SK-N-DZ (cell line): ENCODE measurements at regions not wholly inside any gene's neighbourhood (a gene's known extent, or its start where the extent isn't known, plus 50 kb on each side); places are given as distances from the start of the nearest gene placed in this dataset.
A peak's percentile ranks its signal among the peaks of the same experiment; 100 is the strongest.

Experiments
- DNase-seq: peaks from one replicate; pipeline ENCODE4 v3.0.0-alpha.2; 2015; ENCODE audit warnings: low spot score

DNA sequence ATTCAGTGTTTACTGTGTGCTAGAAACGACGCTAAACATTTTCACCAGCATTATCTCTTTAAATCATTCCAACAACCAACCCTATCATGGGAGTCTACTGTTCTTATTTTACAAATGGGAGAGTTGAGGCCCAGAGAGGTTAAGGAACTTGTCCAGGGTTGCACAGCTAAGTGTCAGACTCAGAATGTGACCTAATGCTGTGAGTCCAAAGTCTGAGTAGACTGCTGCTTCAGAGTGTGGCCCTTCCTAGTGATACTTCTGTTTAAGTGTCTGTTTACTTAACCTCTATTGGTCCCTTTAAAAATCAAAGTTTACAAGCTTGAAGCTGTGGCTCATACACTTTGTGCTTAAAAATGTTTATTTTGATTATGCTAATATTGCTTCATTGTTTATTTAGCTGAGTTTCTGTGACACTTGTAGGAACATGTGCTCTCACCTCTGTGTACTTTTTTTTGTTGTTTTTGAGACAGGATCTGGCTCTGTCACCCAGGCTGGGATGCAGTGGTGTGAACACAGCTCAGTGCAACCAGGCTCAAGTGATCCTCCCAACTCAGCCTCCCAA is 84.4 kb upstream of the SYPL1 start:
- no peak for DNase-seq

DNA sequence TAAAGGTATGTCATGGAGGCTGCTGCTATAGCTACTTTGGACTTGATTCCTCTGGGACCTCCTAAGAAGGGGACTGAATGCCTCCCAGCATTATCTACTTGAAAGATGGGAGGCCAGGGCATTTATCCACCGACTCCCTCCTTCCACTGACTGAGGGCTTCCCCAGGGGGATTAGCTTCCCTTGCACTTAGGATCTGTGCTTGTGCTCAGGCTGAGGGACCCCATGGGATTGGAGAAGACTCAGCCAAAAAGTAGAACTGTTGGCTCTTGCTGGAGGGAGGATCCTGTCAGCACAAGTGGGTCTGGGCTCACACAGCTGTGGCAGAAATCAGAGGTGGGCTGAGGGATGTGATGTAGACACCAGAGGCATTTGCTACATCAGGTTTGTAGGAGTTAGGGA is 81.5 kb upstream of the SYPL1 start:
- no peak for DNase-seq

DNA sequence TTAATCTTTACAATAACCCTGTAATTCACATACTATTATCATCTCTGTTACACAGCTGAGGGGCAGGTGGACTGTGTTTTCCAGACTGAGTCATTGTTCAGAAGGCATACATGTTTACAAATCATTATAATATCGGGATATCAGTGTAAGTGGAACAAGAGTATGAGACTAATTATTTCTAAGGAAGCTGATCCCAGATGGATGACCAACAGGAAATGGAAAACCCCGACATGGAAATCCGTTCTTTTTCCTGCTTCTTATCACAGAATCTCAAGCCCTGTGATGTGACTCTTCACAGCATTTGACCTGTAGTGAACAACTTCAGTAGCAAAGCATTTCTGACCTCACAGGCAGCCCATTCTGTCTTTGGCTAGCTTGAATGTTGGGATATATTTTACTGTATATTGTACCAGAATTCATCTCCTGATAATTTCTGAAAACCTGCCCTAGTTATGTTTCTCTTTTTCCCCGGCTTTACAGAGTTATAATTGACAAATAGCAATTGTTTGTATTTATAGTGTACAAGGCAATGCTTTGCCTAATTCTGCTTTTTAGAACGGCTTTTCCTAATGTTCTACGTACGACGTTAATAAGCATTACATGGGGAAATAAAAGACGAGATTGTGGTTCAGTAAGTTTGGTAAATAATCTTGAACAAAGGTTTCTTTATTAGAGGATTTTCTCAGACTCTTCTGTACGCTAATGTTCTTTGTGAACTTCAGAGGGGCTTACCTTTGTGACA is 78.6 kb upstream of the SYPL1 start:
- no peak for DNase-seq

DNA sequence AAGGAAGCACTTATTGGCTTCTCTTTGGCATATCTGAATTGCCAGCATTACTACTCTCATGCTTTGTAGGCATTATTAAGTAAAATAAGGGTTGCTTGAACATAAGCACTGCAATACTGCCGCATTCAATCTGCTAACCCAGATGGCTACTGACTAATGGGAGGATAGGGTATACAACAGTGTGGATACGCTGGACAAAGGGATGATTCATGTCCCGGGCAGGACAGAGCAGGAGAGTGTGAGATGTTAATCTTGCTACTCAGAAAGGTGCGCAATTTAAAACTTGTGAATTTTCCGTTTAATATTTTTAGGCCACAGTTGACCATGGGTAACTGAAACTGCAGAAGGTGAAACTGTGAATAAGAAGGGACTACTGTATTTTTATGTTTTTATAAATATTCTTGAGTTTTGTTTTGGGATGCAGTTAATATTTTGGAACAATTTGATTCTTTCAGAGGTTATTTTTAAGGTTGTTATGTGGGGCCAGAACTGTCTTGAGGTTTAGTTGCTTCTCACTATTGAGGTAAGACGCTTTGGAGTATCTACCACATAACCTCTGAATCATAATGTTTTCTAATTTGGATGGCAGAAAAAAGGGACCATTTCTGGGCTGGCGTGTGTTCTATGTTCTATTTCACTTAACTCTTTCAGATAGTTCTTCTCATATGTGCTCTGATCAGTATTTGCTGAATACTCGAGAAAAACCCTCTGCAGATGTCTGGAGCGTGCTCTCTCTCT is 75.7 kb upstream of the SYPL1 start:
- no peak for DNase-seq

DNA sequence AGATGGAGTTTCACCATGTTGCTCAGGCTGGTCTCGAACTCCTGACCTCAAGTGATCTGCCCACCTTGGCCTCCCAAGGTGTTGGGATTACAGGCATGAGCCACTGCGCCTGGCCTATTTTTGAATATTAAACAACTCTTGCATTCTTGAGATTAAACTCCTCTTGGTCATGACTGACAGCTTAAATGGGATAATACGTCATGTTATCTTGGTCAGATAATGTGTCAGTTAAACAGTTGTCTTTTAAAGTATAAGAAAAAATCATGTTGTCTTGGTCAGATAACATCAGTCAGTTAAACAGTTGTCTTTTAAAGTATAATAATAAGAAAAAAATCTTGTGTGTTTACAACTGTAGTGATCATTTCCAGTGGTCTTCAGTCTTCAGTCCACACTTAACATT is 73.6 kb upstream of the SYPL1 start:
- no peak for DNase-seq

DNA sequence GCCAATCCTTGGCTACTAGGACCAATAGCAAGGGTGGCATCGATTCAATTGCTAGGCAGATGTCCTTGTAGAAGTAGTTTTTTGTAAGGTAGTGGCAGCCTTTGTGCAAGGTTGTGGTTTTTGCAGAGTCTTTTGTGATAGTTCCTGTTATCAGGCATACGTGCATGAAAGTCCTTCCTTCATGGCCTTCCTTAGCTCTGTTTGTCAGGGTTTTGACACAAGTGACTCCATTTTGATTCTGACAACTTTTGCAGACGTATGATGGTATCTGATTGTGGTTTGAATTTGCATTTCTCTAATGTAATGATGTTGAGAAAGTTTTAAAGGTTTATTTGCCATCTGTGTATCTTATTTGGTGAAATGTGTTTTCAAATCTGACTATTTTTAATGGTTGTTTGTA is 71.8 kb upstream of the SYPL1 start:
- DNase-seq = no peak

DNA sequence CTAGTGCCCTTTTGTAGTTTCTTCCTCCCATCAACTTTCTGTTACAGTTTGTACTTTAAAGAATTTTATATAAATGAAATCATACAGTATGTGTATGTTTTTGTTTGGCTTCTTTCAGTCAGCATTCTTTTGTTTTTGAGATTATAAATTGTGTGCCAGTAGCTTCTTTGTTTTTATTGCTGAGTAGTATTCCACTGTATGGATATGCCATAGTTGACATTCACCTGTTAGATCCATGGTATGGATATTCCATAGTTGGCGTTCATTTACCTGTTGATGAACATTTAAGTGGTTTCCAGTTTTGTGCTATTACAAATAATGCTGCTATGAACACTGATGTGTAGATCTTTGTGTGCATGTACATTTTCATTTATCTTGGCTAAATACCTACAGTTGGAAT is 70.8 kb upstream of the SYPL1 start:
- no peak for DNase-seq

DNA sequence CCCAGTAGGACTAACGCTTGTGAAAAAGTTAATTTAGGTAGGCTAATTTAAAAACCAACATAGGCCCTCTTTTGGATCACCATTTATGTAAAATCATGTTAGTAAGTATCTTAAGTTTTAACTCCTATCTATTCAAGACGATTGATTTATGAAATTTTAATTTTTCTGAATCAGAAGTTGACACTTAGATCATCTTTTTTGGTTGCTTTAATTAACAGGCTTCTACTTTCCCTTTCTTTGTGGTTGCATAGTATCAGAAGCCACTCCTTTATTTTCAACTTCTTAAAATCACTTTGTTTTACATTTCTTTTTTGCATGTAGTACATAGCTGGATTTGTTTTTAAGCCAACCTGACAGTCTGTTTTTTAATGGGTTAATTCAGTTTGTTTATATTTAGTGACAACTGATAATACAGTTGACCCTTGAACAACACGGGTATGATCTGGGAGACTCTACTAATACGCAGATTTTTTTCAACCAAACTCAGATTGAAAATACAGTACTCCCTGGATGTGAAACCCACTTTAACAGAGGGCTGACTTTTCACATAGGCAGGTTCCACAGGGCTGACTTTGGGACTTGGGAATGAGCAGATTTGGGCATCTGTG is 69.7 kb upstream of the SYPL1 start:
- no peak for DNase-seq

DNA sequence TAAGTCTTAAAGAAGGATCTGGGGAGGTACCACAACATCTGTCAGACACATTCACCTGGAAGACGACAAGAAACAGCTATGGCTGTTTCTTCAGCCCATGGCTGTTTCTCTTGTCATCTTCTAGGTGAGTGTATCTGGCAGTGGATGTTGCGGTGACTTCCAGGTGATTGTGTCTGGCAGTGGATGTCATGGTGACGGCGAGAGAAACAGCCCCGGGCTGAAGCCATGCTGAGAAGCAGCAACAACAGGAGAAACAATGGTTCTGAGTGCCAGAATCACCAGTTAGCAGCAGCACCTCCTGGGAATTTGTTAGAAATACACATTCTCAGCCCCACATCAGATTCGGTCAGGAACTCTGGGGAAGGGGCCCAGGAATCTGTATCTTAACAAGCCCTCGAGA is 68.6 kb upstream of the SYPL1 start:
- no peak for DNase-seq

DNA sequence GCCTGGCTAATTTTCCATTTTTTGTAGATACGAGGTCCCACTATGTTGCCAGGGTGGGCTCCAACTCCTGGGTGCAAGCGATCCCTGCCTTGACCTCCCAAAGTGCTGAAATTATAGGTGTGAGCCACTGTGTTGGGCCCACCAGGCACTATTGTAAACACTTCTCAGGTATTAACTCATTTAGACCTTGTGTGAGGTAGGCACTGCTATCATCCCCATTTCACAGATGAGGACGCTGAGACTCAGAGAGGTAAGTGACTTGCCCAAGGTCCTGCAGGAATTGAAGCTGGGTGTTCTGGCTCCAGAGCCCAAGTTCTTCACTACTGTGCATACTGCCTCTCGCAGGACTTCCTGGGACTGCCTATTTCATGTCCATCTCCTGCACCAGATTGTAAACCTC is 67.1 kb upstream of the SYPL1 start:
- no peak for DNase-seq

DNA sequence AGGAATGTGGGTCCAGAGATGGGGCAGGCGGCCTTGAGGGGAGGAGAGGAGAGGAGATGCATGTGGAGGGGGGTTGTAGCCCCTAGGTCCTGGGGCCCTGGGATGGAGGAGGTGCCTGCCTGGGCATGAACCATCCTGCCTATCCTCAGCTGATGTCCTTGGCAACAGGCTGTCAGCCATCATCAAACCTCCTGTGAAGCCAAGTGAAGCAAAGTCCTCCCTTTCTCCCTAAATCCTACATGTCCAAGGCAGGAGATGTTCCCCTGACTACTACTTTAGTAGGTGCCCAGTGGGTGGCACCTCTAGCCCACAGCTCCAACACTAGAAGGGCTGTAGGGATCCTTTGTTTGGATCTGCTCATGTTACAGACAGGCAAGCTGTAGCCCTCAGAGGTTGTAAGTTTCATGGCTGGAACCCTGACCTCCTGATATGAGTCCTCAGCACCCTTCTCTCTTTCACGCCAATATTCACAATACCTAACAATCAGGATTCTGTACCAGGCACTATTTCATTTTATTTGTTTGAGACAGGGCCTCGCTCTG is 66.6 kb upstream of the SYPL1 start:
- no peak for DNase-seq

DNA sequence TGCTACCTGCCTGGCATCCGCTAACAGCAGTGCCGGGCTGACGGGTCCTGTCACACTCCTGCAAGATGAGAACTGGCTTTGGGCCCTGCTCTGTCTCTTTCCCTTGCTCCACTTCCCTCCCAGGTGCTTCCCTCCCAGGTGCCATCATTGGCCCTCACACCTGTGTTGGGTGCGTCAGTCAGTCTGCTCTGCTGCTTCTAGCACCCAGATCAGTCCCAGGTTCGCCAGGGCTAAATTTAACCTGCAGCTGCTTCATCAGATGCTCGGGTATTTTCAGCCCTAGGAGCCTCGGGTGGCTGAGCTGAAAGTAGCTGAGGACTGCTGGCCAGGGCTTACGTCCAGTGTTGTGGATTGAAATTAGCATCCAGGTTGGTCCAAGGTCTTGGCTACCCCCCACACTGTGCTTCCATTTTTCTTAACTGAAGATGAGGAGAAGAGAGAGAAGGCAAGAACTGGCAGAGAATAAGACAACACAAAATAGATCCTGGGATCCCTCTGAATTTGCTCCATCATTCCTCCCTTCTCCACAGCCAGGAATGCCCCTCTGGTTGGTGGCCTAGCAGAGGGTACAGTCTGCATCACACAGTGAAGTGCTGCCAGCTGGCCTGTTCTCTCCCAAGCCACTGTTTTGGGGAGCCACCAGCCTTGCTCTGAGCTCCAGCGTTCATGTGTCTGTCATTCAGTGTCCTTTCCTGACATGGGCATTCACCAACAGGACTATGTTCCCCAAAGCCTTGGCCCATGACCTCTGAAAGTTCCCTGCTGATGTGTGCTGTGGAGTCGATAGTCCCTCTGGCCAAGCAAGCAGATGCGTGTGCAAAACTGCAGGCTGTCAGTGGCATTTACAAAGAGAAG is 65.9 kb upstream of the SYPL1 start:
- DNase-seq = no peak

DNA sequence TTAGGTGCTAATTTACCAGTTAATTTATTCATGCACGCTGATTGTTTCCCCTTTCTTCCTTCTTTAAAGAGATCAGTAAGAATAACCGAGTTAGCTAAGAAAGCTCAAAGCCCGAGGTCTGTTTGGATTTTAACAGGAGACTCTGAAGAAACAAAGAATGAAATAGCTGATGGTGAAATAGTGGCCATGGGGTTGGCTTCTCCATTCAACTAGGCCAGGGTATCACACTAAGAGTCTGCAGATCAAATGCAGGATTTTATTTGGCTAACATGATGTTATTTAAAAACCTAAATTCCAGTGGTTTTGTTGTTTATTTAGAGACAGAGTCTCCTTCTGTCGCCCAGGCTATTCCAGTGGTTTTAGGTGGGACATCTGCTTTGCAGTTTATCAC is 65.2 kb upstream of the SYPL1 start:
- DNase-seq = no peak

DNA sequence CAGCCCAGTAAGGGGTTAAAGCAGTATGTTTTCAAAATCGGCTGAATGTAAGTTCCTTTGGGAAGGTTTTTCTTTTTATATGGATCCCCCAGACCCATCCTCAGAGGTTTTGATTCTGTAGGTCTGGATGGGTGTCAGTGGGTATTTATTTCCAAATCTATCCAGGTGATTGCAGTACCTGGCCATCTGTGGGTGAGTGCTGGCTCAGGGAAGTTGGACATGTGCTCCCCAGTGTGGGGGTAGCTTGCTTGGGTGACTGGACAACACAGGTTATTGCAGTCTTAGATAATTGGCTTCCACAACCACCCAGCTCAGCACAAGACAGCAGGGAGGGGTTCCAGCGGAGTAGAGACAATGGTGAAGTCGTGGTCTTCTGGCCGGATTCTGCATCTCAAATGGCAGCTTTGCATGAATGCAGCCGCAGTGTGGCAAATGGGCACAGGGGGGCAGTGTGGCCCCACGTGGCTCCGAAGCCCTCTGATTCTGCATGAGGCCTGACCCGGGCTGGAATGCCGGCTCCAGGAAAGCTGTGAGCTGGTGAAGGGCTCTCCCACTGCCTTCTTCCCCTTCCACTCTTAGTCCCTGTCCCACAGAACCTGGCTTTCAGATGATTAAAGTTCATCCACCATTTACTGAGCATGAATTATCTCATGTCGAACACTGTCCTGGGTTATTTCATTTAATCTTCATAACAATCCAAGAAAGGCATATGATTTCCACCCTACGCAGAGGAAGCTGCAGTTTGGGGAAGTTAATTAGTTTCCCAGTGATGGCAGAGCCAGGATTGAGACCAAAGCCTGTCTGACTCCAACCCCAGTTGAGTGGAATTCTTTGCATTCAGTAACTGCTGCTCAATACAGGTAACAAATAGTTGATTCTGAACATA is 64.5 kb upstream of the SYPL1 start:
- peak; percentile 72 for DNase-seq

DNA sequence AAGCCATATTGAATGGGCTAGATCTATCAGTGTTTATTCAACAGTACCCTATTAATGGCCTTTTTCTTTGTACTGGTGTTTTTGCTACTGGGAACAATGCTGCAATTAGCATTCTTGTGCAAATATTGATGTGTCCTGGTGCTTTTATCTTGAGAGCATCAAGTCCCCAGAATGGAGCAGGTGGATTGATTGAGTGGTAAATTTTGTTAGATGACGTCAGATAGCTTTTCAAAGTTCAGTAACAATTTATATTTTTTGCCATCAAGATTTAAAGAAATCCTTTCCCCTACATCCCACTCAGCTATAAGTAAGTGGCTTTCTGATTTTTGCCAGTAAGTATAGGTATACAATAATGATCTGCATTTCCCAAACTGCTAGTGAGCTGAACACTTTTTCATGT is 63.4 kb upstream of the SYPL1 start:
- no peak for DNase-seq

DNA sequence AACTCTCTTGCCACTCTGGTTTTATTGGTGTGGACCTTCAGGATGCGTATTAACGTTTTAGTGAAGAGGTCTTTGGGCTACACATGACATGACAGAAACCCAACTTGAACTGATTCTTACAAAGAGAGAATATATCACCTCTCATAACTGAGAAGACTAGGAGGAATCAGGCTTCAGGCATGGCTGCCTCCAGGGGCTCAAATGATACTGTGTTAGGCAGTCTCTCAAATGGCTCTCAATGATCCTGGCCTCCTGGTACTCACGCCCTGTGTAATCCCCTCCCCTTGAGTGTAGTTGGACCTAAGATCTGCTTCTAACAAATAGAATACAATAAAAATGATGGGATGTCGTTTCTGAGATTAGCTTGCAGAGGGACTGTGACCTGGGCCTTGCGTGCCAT is 58.5 kb upstream of the SYPL1 start:
- no peak for DNase-seq

DNA sequence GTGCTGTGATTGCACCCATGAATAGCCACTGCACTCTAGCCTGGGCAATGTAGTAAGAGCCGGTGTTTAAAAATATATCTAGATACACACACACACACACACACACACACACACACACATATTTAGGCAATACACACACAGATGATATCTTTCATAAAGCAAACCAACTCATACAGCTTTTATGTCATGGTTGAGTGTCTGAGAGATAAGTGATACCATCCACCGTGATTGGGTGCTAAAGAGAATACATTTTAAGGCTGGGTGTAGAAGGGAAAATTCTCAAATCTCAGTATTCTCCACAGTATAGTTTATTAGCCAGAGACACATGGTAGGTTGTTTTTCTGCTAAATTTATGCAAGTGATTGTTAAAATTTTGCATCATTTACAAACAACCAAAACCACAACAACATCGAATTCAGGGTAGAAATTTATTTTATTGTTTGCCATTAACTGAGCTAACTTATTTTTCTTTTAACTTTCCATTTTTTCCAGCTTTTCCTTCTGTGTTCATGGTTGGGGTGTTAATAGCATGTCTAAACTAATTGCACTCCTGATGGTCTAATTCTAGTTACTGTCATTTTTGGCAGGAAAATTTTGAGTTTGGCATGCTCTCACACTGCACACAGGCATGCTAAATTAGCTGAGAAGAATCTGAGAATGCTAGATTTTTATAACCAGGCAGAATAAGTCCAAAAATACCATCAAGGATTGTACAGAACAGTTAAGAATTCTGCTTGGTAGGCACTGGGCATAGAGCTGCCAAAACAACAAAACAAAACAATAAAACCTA is 57.9 kb upstream of the SYPL1 start:
- no peak for DNase-seq

DNA sequence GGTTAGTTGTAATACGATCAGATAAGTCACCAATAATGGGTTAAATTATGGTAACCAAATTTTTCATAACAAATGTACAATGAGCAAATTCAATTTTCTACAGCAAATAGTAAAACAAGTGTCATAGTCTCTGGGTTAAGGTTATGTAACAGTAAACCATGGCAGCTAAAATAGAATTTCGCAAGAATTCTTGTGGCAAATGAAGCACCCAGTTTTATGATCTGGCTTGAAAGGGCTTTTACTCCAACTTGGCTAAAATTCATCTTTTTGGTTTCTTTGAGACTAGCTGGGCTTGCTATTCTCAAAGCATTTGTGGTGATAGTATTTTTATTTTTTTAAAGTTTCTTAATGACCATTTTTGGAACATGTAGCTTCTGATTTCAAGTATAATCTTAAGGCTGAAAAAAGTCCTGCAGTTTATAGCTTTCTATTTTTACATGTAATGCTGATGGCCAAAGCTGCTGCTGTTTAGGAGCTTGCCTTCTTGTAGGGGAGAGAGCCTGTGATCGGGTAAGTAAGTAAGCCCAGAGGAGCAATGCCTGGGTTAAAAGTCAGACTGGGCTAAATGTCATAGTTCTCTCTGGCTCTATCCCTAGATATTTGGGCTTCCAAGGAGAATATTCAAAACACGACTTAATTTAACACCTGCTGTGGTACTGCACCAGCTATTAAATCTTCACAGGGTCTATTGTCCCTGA is 55.5 kb upstream of the SYPL1 start:
- DNase-seq = no peak
